ENCODE measurements at regions not wholly inside any gene's neighbourhood (a gene's known extent, or its start where the extent isn't known, plus 50 kb on each side); places are given as distances from the start of the nearest gene placed in this dataset.
"Not testable (repeated sequence)": the region's sequence is repeated elsewhere in the genome, so short reads cannot be mapped to it uniquely, and the experiment has no call there.

GRCh38 chr21:9790354-9790753 lies 731.0 kb upstream of the TPTE start:
- not testable (repeated sequence) for TF ChIP-seq CTCF (IDR thresholded peaks at IDR 0.05; ENCODE audit: insufficient read depth, low read length, poor library complexity, severe bottlenecking); EZH2phosphoT487 (conservative IDR thresholded peaks at IDR 0.05; ENCODE audit: low read length)
